K562 (cell line): ENCODE measurements at regions not wholly inside any gene's neighbourhood (a gene's known extent, or its start where the extent isn't known, plus 50 kb on each side); places are given as distances from the start of the nearest gene placed in this dataset.

Experiments
- CAMTA2 ChIP-seq: fragments of 250-450 bp; sonication (Bioruptor Pico); conservative IDR thresholded peaks from 2 replicates; pipeline ENCODE4 v1.5.1; 2022
- CBFA2T3 ChIP-seq: fragments of 450-650 bp; IDR thresholded peaks from 2 replicates; pipeline ENCODE4 v1.6.1; 2017
- CBX2 ChIP-seq: fragments of 200-600 bp; sonication (generic); IDR thresholded peaks from one replicate; pipeline ENCODE4 v1.6.1; 2012; ENCODE audit warnings: mild to moderate bottlenecking, low read length, inconsistent platforms; ENCODE audit not compliant: insufficient read depth, poor library complexity, severe bottlenecking
- CBX5 ChIP-seq: IDR thresholded peaks from 2 replicates; pipeline ENCODE4 v1.6.1; 2014; ENCODE audit warnings: low read depth, borderline replicate concordance
- DNMT1 ChIP-seq: fragments of 450-650 bp; IDR thresholded peaks from 2 replicates; pipeline ENCODE4 v1.6.1; 2016; ENCODE audit warnings: antibody characterized with exemption, mild to moderate bottlenecking
- GTF2F1 ChIP-seq: IDR thresholded peaks from 2 replicates; pipeline ENCODE4 v1.6.1; 2011; ENCODE audit warnings: low read depth, low read length, improper control_type of control experiment
- MCM3 ChIP-seq: fragments of 450-650 bp; IDR thresholded peaks from 2 replicates; pipeline ENCODE4 v1.6.1; 2016
- MTA1 ChIP-seq: fragments of 450-650 bp; IDR thresholded peaks from 2 replicates; pipeline ENCODE4 v1.6.1; 2017; ENCODE audit warnings: borderline replicate concordance
- MYC ChIP-seq, 2 experiments: fragments of 250-450 bp in 1 of 2; sonication (Bioruptor Pico) in 1 of 2; IDR thresholded peaks; 2 replicates each; pipeline versions ENCODE4 v1.5.1 to v1.6.1; 2012 to 2021; ENCODE audit warnings: low read depth in 2 of 2, borderline replicate concordance in 1 of 2, improper control_type of control experiment in 1 of 2, low read length in 1 of 2, mild to moderate bottlenecking in 1 of 2, moderate library complexity in 1 of 2
- NR3C1 ChIP-seq: sonication (generic); formaldehyde crosslinking; IDR thresholded peaks from 2 replicates; pipeline ENCODE4 v1.8.1; 2022; ENCODE audit warnings: missing genetic modification reagents
- SMARCA5 ChIP-seq: fragments of 450-650 bp; IDR thresholded peaks from 2 replicates; pipeline ENCODE4 v1.6.1; 2016
- STAT5A ChIP-seq: IDR thresholded peaks from 2 replicates; pipeline ENCODE4 v1.6.1; 2012; ENCODE audit warnings: low read length, inconsistent platforms, borderline replicate concordance
- TAF15 ChIP-seq: fragments of 200-400 bp; formaldehyde crosslinking; IDR thresholded peaks from 2 replicates; pipeline ENCODE4 v1.6.1; 2017; ENCODE audit warnings: mild to moderate bottlenecking, low read depth, low read length, moderate library complexity
- TARDBP ChIP-seq: fragments of 450-650 bp; IDR thresholded peaks from 2 replicates; pipeline ENCODE4 v1.6.1; 2016
- ZC3H8 ChIP-seq: fragments of 450-650 bp; IDR thresholded peaks from 2 replicates; pipeline ENCODE4 v1.6.1; 2017
- ZNF174 ChIP-seq: fragments of 250-450 bp; sonication (Bioruptor Pico); IDR thresholded peaks from 2 replicates; pipeline ENCODE4 v1.4.0; 2020; ENCODE audit warnings: mild to moderate bottlenecking
- ZNF41 ChIP-seq: fragments of 250-450 bp; sonication (Bioruptor Pico); conservative IDR thresholded peaks from 2 replicates; pipeline ENCODE4 v1.4.0; 2020; ENCODE audit warnings: mild to moderate bottlenecking
- ZNF668 ChIP-seq: fragments of 250-450 bp; sonication (Bioruptor Pico); IDR thresholded peaks from 2 replicates; pipeline ENCODE4 v1.8.0; 2022; ENCODE audit warnings: mild to moderate bottlenecking, inconsistent platforms
- ZNF76 ChIP-seq: fragments of 250-450 bp; sonication (Bioruptor Pico); IDR thresholded peaks from 2 replicates; pipeline ENCODE4 v1.4.0; 2020; ENCODE audit warnings: mild to moderate bottlenecking, moderate library complexity, borderline replicate concordance
- TF ChIP-seq, protein P1 (sequence below): fragments of 250-450 bp; sonication (Bioruptor Pico); IDR thresholded peaks from 2 replicates; pipeline ENCODE4 v1.8.0; 2022; ENCODE audit warnings: inconsistent platforms
- TF ChIP-seq, protein P2 (sequence below): sonication (generic); formaldehyde crosslinking; IDR thresholded peaks from 2 replicates; pipeline ENCODE4 v1.8.0; 2023; ENCODE audit warnings: missing genetic modification reagents, mild to moderate bottlenecking, borderline replicate concordance
- TF ChIP-seq, protein P3 (sequence below): fragments of 450-650 bp; formaldehyde crosslinking; IDR thresholded peaks from 2 replicates; pipeline ENCODE4 v1.4.0; 2020; ENCODE audit warnings: mild to moderate bottlenecking, moderate library complexity

DNA sequence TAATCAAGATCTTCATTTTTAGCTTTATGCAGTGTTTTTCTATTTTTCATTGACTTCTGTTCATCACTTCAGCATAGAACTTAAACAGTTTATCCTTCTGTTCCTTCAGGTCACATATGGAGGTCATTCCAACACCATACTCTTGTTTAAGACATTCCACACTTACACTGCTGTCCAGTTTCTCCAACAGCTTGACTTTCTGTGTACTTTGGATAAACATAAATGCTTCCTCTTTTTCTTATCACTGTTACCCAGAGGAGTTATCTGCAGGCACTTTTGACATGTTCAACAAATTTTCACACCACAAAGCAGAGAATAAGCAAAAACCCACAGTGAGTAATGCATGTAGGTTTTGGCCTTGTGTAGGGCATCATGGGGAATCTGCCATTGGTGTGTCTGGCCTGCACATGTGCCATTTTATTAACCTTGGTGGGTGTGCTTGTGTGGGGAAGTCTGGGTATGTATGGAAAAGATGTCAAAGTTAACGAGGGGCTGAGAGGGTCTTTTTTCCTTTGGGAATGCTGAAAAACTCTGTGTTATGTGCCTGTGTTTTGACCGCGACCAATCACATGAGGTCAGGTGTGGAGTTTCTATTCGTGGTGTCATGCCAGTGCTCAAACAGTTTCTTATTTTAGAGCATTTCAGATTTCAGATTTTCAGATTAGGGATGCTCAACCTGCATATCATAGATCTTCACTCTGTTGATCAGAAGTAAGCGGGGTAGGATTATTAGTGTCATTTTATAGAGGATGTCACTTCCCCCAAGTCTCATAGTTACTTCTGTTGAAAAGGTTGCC is 53.9 kb upstream of the ACVR1 start (continued):
- TF ChIP-seq ZNF41 (CRISPR knock-in tag) (peak; percentile 84), MCM3 (no peak), NR3C1 (no peak), CBX2 (no peak), ZNF174 (CRISPR knock-in tag) (no peak), MTA1 (peak; percentile 91), DNMT1 (no peak), MYC (IDR thresholded peaks at IDR 0.05; ENCODE audit: low read depth, low read length) (peak; percentile 92), MYC (CRISPR knock-in tag; IDR thresholded peaks at IDR 0.05; ENCODE audit: borderline replicate concordance, low read depth) (peak; percentile 88; the same call in 1 of the 2 replicates), STAT5A (peak; percentile 99), CAMTA2 (CRISPR knock-in tag) (no peak), TARDBP (peak; percentile 98; the same call in 1 of the 2 replicates), TAF15 (no peak), SMARCA5 (no peak), ZNF76 (CRISPR knock-in tag) (peak; percentile 91), GTF2F1 (no peak), CBFA2T3 (peak; percentile 100), ZNF668 (peak; percentile 88), CBX5 (no peak), ZC3H8 (no peak)
- TF ChIP-seq, protein P1, sequence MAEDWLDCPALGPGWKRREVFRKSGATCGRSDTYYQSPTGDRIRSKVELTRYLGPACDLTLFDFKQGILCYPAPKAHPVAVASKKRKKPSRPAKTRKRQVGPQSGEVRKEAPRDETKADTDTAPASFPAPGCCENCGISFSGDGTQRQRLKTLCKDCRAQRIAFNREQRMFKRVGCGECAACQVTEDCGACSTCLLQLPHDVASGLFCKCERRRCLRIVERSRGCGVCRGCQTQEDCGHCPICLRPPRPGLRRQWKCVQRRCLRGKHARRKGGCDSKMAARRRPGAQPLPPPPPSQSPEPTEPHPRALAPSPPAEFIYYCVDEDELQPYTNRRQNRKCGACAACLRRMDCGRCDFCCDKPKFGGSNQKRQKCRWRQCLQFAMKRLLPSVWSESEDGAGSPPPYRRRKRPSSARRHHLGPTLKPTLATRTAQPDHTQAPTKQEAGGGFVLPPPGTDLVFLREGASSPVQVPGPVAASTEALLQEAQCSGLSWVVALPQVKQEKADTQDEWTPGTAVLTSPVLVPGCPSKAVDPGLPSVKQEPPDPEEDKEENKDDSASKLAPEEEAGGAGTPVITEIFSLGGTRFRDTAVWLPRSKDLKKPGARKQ (CRISPR knock-in tag), result no peak
- TF ChIP-seq, protein P2, sequence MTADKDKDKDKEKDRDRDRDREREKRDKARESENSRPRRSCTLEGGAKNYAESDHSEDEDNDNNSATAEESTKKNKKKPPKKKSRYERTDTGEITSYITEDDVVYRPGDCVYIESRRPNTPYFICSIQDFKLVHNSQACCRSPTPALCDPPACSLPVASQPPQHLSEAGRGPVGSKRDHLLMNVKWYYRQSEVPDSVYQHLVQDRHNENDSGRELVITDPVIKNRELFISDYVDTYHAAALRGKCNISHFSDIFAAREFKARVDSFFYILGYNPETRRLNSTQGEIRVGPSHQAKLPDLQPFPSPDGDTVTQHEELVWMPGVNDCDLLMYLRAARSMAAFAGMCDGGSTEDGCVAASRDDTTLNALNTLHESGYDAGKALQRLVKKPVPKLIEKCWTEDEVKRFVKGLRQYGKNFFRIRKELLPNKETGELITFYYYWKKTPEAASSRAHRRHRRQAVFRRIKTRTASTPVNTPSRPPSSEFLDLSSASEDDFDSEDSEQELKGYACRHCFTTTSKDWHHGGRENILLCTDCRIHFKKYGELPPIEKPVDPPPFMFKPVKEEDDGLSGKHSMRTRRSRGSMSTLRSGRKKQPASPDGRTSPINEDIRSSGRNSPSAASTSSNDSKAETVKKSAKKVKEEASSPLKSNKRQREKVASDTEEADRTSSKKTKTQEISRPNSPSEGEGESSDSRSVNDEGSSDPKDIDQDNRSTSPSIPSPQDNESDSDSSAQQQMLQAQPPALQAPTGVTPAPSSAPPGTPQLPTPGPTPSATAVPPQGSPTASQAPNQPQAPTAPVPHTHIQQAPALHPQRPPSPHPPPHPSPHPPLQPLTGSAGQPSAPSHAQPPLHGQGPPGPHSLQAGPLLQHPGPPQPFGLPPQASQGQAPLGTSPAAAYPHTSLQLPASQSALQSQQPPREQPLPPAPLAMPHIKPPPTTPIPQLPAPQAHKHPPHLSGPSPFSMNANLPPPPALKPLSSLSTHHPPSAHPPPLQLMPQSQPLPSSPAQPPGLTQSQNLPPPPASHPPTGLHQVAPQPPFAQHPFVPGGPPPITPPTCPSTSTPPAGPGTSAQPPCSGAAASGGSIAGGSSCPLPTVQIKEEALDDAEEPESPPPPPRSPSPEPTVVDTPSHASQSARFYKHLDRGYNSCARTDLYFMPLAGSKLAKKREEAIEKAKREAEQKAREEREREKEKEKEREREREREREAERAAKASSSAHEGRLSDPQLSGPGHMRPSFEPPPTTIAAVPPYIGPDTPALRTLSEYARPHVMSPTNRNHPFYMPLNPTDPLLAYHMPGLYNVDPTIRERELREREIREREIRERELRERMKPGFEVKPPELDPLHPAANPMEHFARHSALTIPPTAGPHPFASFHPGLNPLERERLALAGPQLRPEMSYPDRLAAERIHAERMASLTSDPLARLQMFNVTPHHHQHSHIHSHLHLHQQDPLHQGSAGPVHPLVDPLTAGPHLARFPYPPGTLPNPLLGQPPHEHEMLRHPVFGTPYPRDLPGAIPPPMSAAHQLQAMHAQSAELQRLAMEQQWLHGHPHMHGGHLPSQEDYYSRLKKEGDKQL (CRISPR knock-in tag), result no peak
- TF ChIP-seq, protein P3, sequence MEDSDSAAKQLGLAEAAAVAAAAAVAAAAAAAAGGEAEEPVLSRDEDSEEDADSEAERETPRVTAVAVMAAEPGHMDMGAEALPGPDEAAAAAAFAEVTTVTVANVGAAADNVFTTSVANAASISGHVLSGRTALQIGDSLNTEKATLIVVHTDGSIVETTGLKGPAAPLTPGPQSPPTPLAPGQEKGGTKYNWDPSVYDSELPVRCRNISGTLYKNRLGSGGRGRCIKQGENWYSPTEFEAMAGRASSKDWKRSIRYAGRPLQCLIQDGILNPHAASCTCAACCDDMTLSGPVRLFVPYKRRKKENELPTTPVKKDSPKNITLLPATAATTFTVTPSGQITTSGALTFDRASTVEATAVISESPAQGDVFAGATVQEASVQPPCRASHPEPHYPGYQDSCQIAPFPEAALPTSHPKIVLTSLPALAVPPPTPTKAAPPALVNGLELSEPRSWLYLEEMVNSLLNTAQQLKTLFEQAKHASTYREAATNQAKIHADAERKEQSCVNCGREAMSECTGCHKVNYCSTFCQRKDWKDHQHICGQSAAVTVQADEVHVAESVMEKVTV (CRISPR knock-in tag), result peak; percentile 60
